ENCODE measurements at regions not wholly inside any gene's neighbourhood (a gene's known extent, or its start where the extent isn't known, plus 50 kb on each side); places are given as distances from the start of the nearest gene placed in this dataset.
A peak's percentile ranks its signal among the peaks of the same experiment; 100 is the strongest.

GRCh38 chr1:240691909-240692705 lies 80.2 kb upstream of the GREM2 start:
- 72% methylated on average over 7 of the region's 12 CpGs for WGBS (ENCODE audit: insufficient coverage)
- CTCF ChIA-PET = interaction anchor here (0.6 to 3.2 kb wide), 5 partner anchors 24 to 754 kb away, joined by 3 to 12 read pairs (median 3); no protein-coding TSS in a partner anchor
- Histone ChIP-seq H3K4me1 (ENCODE audit: control extremely low read depth in 1 of 4, control insufficient read depth in 4 of 4, insufficient read depth in 4 of 4, low read length in 3 of 4) (no peaks in the 10 kb centered on the region), H3K27ac (ENCODE audit: insufficient read depth in 1 of 2, low read depth in 1 of 2, low read length in 2 of 2, poor library complexity in 1 of 2, severe bottlenecking in 2 of 2) (no peak overlapping the region), H3K27me3 (replicated peaks in 2 of 5; ENCODE audit: control insufficient read depth in 4 of 5, insufficient read depth in 5 of 5, low read length in 4 of 5) (peaks cover 0 to 9% (median 2%) of the 10 kb centered on the region in 5 experiments), H3K4me3 (ENCODE audit: control insufficient read depth in 1 of 7, extremely low read depth in 1 of 7, insufficient read depth in 4 of 7, low read depth in 2 of 7, low read length in 6 of 7) (no peak overlapping the region), H3K36me3 (ENCODE audit: control insufficient read depth in 4 of 4, insufficient read depth in 4 of 4, low read length in 3 of 4) (no peaks in the 10 kb centered on the region), H3K9me3 (ENCODE audit: control extremely low read depth in 1 of 5, control insufficient read depth in 4 of 5, insufficient read depth in 2 of 5, low read depth in 1 of 5, low read length in 4 of 5) (no peaks in the 10 kb centered on the region)
- POLR2A ChIA-PET = no interaction called here
- peak; percentile 3 to 18 (median 3) for DNase-seq

GRCh38 chr1:240691501-240691900 lies 79.5 kb upstream of the GREM2 start:
- Histone ChIP-seq H3K27me3 (replicated peaks in 2 of 5; ENCODE audit: control insufficient read depth in 4 of 5, insufficient read depth in 5 of 5, low read length in 4 of 5) (peaks cover 0 to 9% (median 2%) of the 10 kb centered on the region in 5 experiments), H3K27ac (ENCODE audit: insufficient read depth in 1 of 2, low read depth in 1 of 2, low read length in 2 of 2, poor library complexity in 1 of 2, severe bottlenecking in 2 of 2) (no peak overlapping the region), H3K4me1 (ENCODE audit: control extremely low read depth in 1 of 4, control insufficient read depth in 4 of 4, insufficient read depth in 4 of 4, low read length in 3 of 4) (no peaks in the 10 kb centered on the region), H3K4me3 (ENCODE audit: control insufficient read depth in 1 of 7, extremely low read depth in 1 of 7, insufficient read depth in 4 of 7, low read depth in 2 of 7, low read length in 6 of 7) (no peak overlapping the region), H3K9me3 (ENCODE audit: control extremely low read depth in 1 of 5, control insufficient read depth in 4 of 5, insufficient read depth in 2 of 5, low read depth in 1 of 5, low read length in 4 of 5) (no peaks in the 10 kb centered on the region), H3K36me3 (ENCODE audit: control insufficient read depth in 4 of 4, insufficient read depth in 4 of 4, low read length in 3 of 4) (no peaks in the 10 kb centered on the region)
- WGBS (ENCODE audit: insufficient coverage) = 80% methylated on average over 2 of the region's 5 CpGs
- no peak for DNase-seq
- ChIA-PET CTCF (interaction anchor here (1.1 to 3.2 kb wide), 3 partner anchors 73 to 264 kb away, joined by 3 to 12 read pairs (median 4); no protein-coding TSS in a partner anchor), POLR2A (no interaction called here)

GRCh38 chr1:240687820-240688219 lies 75.9 kb upstream of the GREM2 start:
- no peaks in the 10 kb centered on the region for H3K36me3 ChIP-seq (ENCODE audit: control insufficient read depth in 4 of 4, insufficient read depth in 4 of 4, low read length in 3 of 4)
- H3K4me3 ChIP-seq (ENCODE audit: control insufficient read depth in 1 of 7, extremely low read depth in 1 of 7, insufficient read depth in 4 of 7, low read depth in 2 of 7, low read length in 6 of 7) = no peak overlapping the region
- no peaks in the 10 kb centered on the region for H3K9me3 ChIP-seq (ENCODE audit: control extremely low read depth in 1 of 5, control insufficient read depth in 4 of 5, insufficient read depth in 2 of 5, low read depth in 1 of 5, low read length in 4 of 5)
- 23% methylated on average over 4 of the region's 4 CpGs for WGBS (ENCODE audit: insufficient coverage)
- H3K27ac ChIP-seq (ENCODE audit: insufficient read depth in 1 of 2, low read depth in 1 of 2, low read length in 2 of 2, poor library complexity in 1 of 2, severe bottlenecking in 2 of 2) = no peak overlapping the region
- DNase-seq = no peak
- ChIA-PET CTCF (interaction anchor here (0.6 kb wide), 1 partner anchor 156 kb away, joined by 3 read pairs; no protein-coding TSS in a partner anchor), POLR2A (no interaction called here)
- peaks cover 0 to 9% (median 0%) of the 10 kb centered on the region in 5 experiments for H3K27me3 ChIP-seq (replicated peaks in 2 of 5; ENCODE audit: control insufficient read depth in 4 of 5, insufficient read depth in 5 of 5, low read length in 4 of 5)
- H3K4me1 ChIP-seq (ENCODE audit: control extremely low read depth in 1 of 4, control insufficient read depth in 4 of 4, insufficient read depth in 4 of 4, low read length in 3 of 4) = no peaks in the 10 kb centered on the region

- WGBS (ENCODE audit: insufficient coverage) = 94% methylated on average over 7 of the region's 9 CpGs
- H3K4me3 ChIP-seq (ENCODE audit: control insufficient read depth in 1 of 7, extremely low read depth in 1 of 7, insufficient read depth in 4 of 7, low read depth in 2 of 7, low read length in 6 of 7) = no peak overlapping the region
- no peaks in the 10 kb centered on the region for H3K36me3 ChIP-seq (ENCODE audit: control insufficient read depth in 4 of 4, insufficient read depth in 4 of 4, low read length in 3 of 4)
- H3K27ac ChIP-seq (ENCODE audit: insufficient read depth in 1 of 2, low read depth in 1 of 2, low read length in 2 of 2, poor library complexity in 1 of 2, severe bottlenecking in 2 of 2) = no peak overlapping the region
- H3K4me1 ChIP-seq (ENCODE audit: control extremely low read depth in 1 of 4, control insufficient read depth in 4 of 4, insufficient read depth in 4 of 4, low read length in 3 of 4) = no peaks in the 10 kb centered on the region
- H3K27me3 ChIP-seq (replicated peaks in 2 of 5; ENCODE audit: control insufficient read depth in 4 of 5, insufficient read depth in 5 of 5, low read length in 4 of 5) = no peaks in the 10 kb centered on the region
- CTCF ChIA-PET = no interaction called here
- no peak for DNase-seq
- H3K9me3 ChIP-seq (ENCODE audit: control extremely low read depth in 1 of 5, control insufficient read depth in 4 of 5, insufficient read depth in 2 of 5, low read depth in 1 of 5, low read length in 4 of 5) = no peaks in the 10 kb centered on the region
- POLR2A ChIA-PET = no interaction called here
Observed at GRCh38 chr1:240683576-240683975, 71.6 kb upstream of the GREM2 start.

- no peaks in the 10 kb centered on the region for H3K4me1 ChIP-seq (ENCODE audit: control extremely low read depth in 1 of 4, control insufficient read depth in 4 of 4, insufficient read depth in 4 of 4, low read length in 3 of 4)
- no peak overlapping the region for H3K27ac ChIP-seq (ENCODE audit: insufficient read depth in 1 of 2, low read depth in 1 of 2, low read length in 2 of 2, poor library complexity in 1 of 2, severe bottlenecking in 2 of 2)
- no peaks in the 10 kb centered on the region for H3K27me3 ChIP-seq (replicated peaks in 2 of 5; ENCODE audit: control insufficient read depth in 4 of 5, insufficient read depth in 5 of 5, low read length in 4 of 5)
- H3K4me3 ChIP-seq (ENCODE audit: control insufficient read depth in 1 of 7, extremely low read depth in 1 of 7, insufficient read depth in 4 of 7, low read depth in 2 of 7, low read length in 6 of 7) = no peak overlapping the region
- CTCF ChIA-PET = no interaction called here
- no peaks in the 10 kb centered on the region for H3K9me3 ChIP-seq (ENCODE audit: control extremely low read depth in 1 of 5, control insufficient read depth in 4 of 5, insufficient read depth in 2 of 5, low read depth in 1 of 5, low read length in 4 of 5)
- 93% methylated on average over 7 of the region's 10 CpGs for whole genome bisulfite sequencing (ENCODE audit: insufficient coverage)
- POLR2A ChIA-PET = no interaction called here
- DNase-seq = no peak
- H3K36me3 ChIP-seq (ENCODE audit: control insufficient read depth in 4 of 4, insufficient read depth in 4 of 4, low read length in 3 of 4) = no peaks in the 10 kb centered on the region
Observed at GRCh38 chr1:240682859-240683242, 70.9 kb upstream of the GREM2 start.

GRCh38 chr1:240682166-240682858 lies 70.4 kb upstream of the GREM2 start:
- Histone ChIP-seq H3K9me3 (ENCODE audit: control extremely low read depth in 1 of 5, control insufficient read depth in 4 of 5, insufficient read depth in 2 of 5, low read depth in 1 of 5, low read length in 4 of 5) (no peaks in the 10 kb centered on the region), H3K27me3 (replicated peaks in 2 of 5; ENCODE audit: control insufficient read depth in 4 of 5, insufficient read depth in 5 of 5, low read length in 4 of 5) (no peaks in the 10 kb centered on the region), H3K4me1 (ENCODE audit: control extremely low read depth in 1 of 4, control insufficient read depth in 4 of 4, insufficient read depth in 4 of 4, low read length in 3 of 4) (no peaks in the 10 kb centered on the region), H3K36me3 (ENCODE audit: control insufficient read depth in 4 of 4, insufficient read depth in 4 of 4, low read length in 3 of 4) (no peaks in the 10 kb centered on the region), H3K27ac (ENCODE audit: insufficient read depth in 1 of 2, low read depth in 1 of 2, low read length in 2 of 2, poor library complexity in 1 of 2, severe bottlenecking in 2 of 2) (no peak overlapping the region), H3K4me3 (ENCODE audit: control insufficient read depth in 1 of 7, extremely low read depth in 1 of 7, insufficient read depth in 4 of 7, low read depth in 2 of 7, low read length in 6 of 7) (no peak overlapping the region)
- no peak for DNase-seq
- POLR2A ChIA-PET = no interaction called here
- no CpG with 5 or more reads among the region's 6 CpGs for WGBS (ENCODE audit: insufficient coverage)
- CTCF ChIA-PET = no interaction called here

- no peak for DNase-seq
- no peaks in the 10 kb centered on the region for H3K27me3 ChIP-seq (replicated peaks in 2 of 5; ENCODE audit: control insufficient read depth in 4 of 5, insufficient read depth in 5 of 5, low read length in 4 of 5)
- 83% methylated on average over 1 of the region's 2 CpGs for WGBS (ENCODE audit: insufficient coverage)
- H3K36me3 ChIP-seq (ENCODE audit: control insufficient read depth in 4 of 4, insufficient read depth in 4 of 4, low read length in 3 of 4) = no peaks in the 10 kb centered on the region
- ChIA-PET CTCF (no interaction called here), POLR2A (no interaction called here)
- no peaks in the 10 kb centered on the region for H3K4me1 ChIP-seq (ENCODE audit: control extremely low read depth in 1 of 4, control insufficient read depth in 4 of 4, insufficient read depth in 4 of 4, low read length in 3 of 4)
- no peaks in the 10 kb centered on the region for H3K9me3 ChIP-seq (ENCODE audit: control extremely low read depth in 1 of 5, control insufficient read depth in 4 of 5, insufficient read depth in 2 of 5, low read depth in 1 of 5, low read length in 4 of 5)
- no peak overlapping the region for H3K27ac ChIP-seq (ENCODE audit: insufficient read depth in 1 of 2, low read depth in 1 of 2, low read length in 2 of 2, poor library complexity in 1 of 2, severe bottlenecking in 2 of 2)
- no peak overlapping the region for H3K4me3 ChIP-seq (ENCODE audit: control insufficient read depth in 1 of 7, extremely low read depth in 1 of 7, insufficient read depth in 4 of 7, low read depth in 2 of 7, low read length in 6 of 7)
Observed at GRCh38 chr1:240672132-240672811, 60.3 kb upstream of the GREM2 start.
